Lower lobe of right lung (tissue), 2 donors: ENCODE measurements at regions not wholly inside any gene's neighbourhood (a gene's known extent, or its start where the extent isn't known, plus 50 kb on each side); places are given as distances from the start of the nearest gene placed in this dataset.

Source experiments
- ATAC-seq, 2 donors: fragments of 200-7000 bp; cut with Tn5 transposase; one replicate each; pipeline ENCODE4 v1.9.1; 2020 to 2022; ENCODE audit warnings: mild to moderate bottlenecking in 2 of 2, moderate library complexity in 2 of 2
- DNase-seq: peaks from one replicate; pipeline ENCODE4 v3.0.0-alpha.2; 2020
- H3K27ac ChIP-seq: fragments of 200-600 bp; one replicate; pipeline ENCODE4 v1.8.0; 2022
- H3K27me3 ChIP-seq: fragments of 200-600 bp; one replicate; pipeline ENCODE4 v1.8.0; 2022; ENCODE audit warnings: low read depth
- H3K36me3 ChIP-seq: fragments of 200-600 bp; one replicate; pipeline ENCODE4 v1.8.0; 2022; ENCODE audit warnings: mild to moderate bottlenecking
- H3K4me1 ChIP-seq: fragments of 200-600 bp; one replicate; pipeline ENCODE4 v1.8.0; 2022
- H3K4me3 ChIP-seq: fragments of 200-600 bp; one replicate; pipeline ENCODE4 v1.8.0; 2022; ENCODE audit warnings: mild to moderate bottlenecking
- H3K9me3 ChIP-seq: fragments of 200-600 bp; one replicate; pipeline ENCODE4 v1.8.0; 2022
- intact Hi-C: fragments of 100-400 bp; cut with DNase I; formaldehyde crosslinking; loops from one replicate; pipeline ENCODE4 v1.11.0; 2022
- TF ChIP-seq, protein P1 (sequence below): fragments of 200-600 bp; IDR thresholded peaks from one replicate; pipeline ENCODE4 v1.8.0; 2022; ENCODE audit warnings: antibody characterized with exemption, mild to moderate bottlenecking
- donor health status: DM: no; HTN: yes; CAD: no; lungs with severe emphysema.

DNA sequence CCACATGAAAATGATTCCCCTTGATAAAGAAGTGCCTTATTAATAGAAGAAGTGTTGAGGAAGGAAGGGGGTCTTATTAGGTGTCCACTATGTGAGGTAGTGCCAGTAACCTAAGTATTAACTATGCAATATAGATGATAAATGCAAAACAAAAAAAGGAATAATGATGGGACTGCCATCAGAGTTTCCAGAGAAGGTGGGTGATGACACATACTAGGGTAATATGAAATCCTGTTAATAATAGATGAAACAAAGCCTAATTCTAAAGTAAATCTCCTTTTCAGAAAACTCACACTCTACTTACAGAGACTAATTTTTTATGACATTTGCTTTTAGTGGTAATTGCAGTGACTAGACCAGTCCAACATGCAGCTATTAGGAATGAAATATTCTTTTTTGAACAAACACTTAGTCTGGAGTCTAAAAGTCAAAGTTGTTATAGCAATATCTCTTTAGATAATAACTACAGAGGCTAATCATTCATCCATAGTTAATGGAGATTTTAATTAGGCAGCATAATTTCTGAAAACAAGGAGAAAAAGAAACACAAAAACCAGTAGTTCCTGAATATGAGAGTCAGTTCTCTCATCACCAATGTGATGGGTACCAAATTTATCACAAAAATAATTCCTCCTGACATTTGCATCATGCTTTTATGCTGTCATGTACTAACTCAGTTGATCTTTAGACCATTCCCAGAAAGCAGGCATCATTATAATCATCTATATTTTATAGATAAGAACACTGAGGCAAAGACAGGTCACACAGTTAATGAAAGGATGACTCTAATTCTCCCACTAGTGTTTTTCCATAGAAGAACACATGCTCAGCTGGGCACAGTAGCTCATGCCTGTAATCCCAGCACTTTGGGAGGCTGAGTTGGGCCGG is 208.8 kb upstream of the ARG1 start:
- TF ChIP-seq, protein P1, sequence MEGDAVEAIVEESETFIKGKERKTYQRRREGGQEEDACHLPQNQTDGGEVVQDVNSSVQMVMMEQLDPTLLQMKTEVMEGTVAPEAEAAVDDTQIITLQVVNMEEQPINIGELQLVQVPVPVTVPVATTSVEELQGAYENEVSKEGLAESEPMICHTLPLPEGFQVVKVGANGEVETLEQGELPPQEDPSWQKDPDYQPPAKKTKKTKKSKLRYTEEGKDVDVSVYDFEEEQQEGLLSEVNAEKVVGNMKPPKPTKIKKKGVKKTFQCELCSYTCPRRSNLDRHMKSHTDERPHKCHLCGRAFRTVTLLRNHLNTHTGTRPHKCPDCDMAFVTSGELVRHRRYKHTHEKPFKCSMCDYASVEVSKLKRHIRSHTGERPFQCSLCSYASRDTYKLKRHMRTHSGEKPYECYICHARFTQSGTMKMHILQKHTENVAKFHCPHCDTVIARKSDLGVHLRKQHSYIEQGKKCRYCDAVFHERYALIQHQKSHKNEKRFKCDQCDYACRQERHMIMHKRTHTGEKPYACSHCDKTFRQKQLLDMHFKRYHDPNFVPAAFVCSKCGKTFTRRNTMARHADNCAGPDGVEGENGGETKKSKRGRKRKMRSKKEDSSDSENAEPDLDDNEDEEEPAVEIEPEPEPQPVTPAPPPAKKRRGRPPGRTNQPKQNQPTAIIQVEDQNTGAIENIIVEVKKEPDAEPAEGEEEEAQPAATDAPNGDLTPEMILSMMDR, result no peak
- ATAC-seq (no peak), DNase-seq (no peak)
- H3K4me3 ChIP-seq, result no peak overlapping the region
- intact Hi-C loops, result no loop called here
- H3K4me1 ChIP-seq, result peaks cover 10% of the 10 kb centered on the region
- H3K9me3 ChIP-seq, result no peaks in the 10 kb centered on the region
- H3K27me3 ChIP-seq, result no peaks in the 10 kb centered on the region
- H3K27ac ChIP-seq, result no peak overlapping the region
- no peaks in the 10 kb centered on the region for H3K36me3 ChIP-seq

DNA sequence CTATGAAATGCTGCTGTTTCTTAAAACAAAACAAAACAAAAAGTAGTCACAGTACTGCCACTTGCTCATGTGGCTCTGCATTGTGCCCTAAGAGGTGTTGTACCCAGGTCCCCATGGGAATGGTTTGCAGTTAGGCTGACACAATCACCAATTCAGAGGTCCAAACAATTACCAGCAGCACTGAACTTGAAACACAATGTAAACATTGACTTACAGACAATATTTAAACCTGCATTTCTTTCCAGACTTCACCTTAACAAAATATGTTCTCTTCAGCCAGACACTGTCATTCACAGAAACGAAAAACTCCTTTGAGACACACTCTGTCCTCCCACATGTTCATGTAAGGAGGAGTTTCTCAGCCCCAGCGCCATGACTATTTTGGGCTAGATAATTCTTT is 206.8 kb upstream of the ARG1 start:
- Histone ChIP-seq H3K9me3 (no peaks in the 10 kb centered on the region), H3K27me3 (no peaks in the 10 kb centered on the region), H3K27ac (no peak overlapping the region), H3K4me1 (peaks cover 10% of the 10 kb centered on the region), H3K4me3 (no peak overlapping the region), H3K36me3 (no peaks in the 10 kb centered on the region)
- intact Hi-C loops, result no loop called here
- no peak for ATAC-seq
- DNase-seq, result no peak
- TF ChIP-seq, protein P1, result no peak

DNA sequence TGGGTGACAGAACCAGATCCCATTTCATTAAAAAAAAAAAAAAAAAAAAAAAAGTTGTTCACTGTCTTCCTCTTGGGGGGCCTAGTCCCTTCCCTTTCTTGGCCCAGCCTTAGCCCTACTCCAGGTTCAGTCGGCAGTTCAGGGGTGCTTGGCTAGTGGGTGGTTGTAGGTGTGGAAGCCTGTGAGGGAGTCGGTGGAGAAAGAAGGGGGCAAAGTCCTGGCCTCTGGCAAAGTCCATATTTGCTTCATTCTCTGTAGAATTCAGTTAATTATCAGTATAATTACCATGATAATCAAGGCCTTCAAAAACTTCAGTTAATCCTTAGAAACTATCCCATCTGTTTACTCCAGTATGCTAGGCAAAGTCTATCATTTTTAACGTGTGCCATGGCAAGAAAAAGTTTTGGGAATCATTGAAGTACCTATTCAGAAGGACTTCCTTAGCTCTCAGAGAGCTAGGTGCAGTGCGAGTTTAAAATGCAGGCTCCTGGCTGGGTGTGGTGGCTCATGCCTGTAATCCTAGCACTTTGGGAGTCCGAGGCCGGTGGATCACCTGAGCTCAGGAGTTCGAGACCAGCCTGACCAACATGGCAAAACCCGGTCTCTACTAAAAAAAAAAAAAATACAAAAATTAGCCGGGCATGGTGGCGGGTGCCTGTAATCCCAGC is 205.7 kb upstream of the ARG1 start:
- H3K27ac ChIP-seq, result no peak overlapping the region
- no peaks in the 10 kb centered on the region for H3K36me3 ChIP-seq
- DNase-seq (no peak), ATAC-seq (no peak)
- no peaks in the 10 kb centered on the region for H3K9me3 ChIP-seq
- TF ChIP-seq, protein P1, result no peak
- H3K27me3 ChIP-seq, result no peaks in the 10 kb centered on the region
- H3K4me3 ChIP-seq, result no peak overlapping the region
- intact Hi-C loops, result no loop called here
- peaks cover 10% of the 10 kb centered on the region for H3K4me1 ChIP-seq

DNA sequence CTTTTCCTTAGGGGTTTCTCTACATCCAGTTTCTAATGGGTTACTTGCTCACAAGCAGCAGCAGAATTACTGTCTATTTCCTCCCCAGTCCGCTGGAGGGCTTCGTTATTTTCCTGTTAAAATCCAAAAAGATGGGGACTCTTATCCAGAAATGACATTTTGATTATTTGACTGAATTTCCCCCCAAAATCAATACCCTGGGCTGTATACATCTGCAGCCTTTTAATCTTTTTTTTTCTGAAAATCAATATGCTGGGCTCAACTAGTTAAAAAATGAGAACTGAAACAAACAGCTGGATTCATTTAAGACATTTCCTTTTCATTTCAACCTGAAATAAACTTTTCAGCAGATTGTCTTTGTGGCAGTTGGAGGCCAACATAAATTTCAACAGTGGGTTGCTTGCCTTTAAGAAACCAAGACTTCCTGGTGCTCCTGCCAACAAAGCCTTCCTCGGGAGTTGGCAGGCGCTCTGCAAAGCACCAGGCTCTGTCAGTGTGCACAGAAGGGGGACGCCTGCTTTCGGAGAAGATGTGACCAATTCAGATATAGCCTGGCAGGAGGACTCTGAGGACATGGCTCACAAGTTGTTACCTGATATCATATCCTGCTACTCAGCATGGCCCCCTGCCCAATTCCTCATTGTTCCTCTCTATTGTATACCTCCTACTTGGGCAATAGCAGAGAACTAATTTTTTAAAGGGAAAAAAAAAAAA is 204.7 kb upstream of the ARG1 start:
- TF ChIP-seq, protein P1, result no peak
- peak; percentile 61 for DNase-seq
- Histone ChIP-seq H3K4me3 (no peak overlapping the region), H3K27me3 (no peaks in the 10 kb centered on the region), H3K9me3 (no peaks in the 10 kb centered on the region), H3K36me3 (no peaks in the 10 kb centered on the region), H3K27ac (peak overlapping the region; percentile 18), H3K4me1 (peaks cover 10% of the 10 kb centered on the region)
- intact Hi-C loops, result no loop called here
- ATAC-seq, result peak; percentile 61 to 83

DNA sequence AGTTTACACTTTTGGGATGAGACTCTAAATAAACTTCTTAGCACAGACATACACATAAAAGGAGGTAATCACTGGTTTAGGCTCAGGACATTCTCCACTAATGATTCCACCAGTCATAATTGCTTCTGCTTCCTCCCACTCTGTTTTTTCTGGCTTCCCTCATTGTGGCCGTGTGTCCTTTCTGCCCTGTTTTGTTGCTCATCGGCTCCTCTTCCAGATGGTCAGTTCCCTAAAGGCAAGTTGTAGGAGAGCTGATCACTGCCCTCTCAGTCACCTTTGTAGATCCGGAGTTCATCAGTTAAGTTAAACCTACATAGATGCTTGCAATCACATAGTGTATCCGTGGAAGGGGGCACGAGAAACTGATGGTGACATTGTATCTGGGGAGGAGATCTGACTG is 200.5 kb upstream of the ARG1 start:
- no peak overlapping the region for H3K4me3 ChIP-seq
- intact Hi-C loops, result no loop called here
- no peaks in the 10 kb centered on the region for H3K27me3 ChIP-seq
- DNase-seq (no peak), ATAC-seq (no peak)
- peaks cover 10% of the 10 kb centered on the region for H3K4me1 ChIP-seq
- no peak overlapping the region for H3K27ac ChIP-seq
- TF ChIP-seq, protein P1, result no peak
- no peaks in the 10 kb centered on the region for H3K36me3 ChIP-seq
- no peaks in the 10 kb centered on the region for H3K9me3 ChIP-seq
